ENCODE measurements at regions not wholly inside any gene's neighbourhood (a gene's known extent, or its start where the extent isn't known, plus 50 kb on each side); places are given as distances from the start of the nearest gene placed in this dataset.

DNA sequence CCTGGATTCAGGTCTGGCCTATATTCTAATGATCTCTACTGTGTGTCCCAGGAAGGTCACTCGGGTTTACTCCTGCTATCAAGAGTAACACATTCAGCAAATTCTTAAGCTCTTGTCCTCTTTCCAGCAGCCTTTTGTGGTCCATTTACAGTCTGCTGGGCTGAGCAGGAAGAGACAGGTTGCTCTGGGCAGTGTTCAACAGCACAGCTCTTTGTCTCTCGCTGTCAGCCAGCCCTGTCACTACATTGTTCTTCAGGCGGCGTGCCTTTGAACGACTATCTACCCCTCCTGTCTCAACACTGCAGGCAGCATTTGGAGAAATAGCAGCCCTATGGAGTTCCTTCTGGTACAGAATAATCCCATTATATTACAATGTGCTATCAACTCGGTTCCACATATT, 192.2 kb upstream of the TBX20 start:
- no peak overlapping the region for H3K4me3 ChIP-seq (ENCODE audit: low read depth, poor library complexity, severe bottlenecking)
- intact Hi-C loops (cut with DNase I; ENCODE audit: low total_unique reads) = no loop called here
- no peak for TF ChIP-seq POLR2A (IDR thresholded peaks at IDR 0.05)
- TF ChIP-seq, protein P1, sequence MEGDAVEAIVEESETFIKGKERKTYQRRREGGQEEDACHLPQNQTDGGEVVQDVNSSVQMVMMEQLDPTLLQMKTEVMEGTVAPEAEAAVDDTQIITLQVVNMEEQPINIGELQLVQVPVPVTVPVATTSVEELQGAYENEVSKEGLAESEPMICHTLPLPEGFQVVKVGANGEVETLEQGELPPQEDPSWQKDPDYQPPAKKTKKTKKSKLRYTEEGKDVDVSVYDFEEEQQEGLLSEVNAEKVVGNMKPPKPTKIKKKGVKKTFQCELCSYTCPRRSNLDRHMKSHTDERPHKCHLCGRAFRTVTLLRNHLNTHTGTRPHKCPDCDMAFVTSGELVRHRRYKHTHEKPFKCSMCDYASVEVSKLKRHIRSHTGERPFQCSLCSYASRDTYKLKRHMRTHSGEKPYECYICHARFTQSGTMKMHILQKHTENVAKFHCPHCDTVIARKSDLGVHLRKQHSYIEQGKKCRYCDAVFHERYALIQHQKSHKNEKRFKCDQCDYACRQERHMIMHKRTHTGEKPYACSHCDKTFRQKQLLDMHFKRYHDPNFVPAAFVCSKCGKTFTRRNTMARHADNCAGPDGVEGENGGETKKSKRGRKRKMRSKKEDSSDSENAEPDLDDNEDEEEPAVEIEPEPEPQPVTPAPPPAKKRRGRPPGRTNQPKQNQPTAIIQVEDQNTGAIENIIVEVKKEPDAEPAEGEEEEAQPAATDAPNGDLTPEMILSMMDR (IDR thresholded peaks at IDR 0.05) = no peak
- no peak for DNase-seq (ENCODE audit: low spot score in 2 of 2)
- 67 to 70% methylated on average over 6 of the region's 6 CpGs for WGBS, 2 donors

DNA sequence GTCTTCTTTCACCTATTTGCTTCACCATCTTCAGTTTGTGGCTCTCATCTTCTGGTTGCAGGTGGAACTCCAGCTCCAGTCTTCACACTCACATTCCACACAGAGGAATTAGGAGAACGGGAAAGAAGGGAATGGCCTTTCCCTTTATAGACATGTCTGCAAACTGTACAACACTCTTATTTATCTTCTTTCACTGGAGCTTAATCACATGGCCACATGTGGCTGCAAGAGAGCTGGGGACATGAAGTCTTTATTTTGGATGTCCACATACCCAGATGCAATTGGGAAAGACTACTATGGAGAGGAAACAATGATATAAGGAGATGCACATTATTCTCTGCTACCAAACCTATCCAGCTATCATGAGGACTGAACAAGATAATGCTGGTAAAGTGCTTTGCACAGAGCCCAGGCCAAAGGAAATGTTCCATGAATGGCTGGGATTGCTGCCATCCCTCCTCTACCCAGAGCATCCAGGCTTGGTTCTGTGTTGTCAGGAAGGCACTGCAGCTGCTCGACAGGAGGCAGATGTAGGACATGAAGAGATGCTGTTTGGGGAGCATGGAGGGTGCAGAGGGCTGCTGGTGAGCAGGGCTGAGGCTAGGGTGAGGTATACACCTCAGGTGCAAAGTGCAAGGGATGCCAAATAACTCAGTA, 183.8 kb upstream of the TBX20 start:
- no peak overlapping the region for H3K4me3 ChIP-seq (ENCODE audit: low read depth, poor library complexity, severe bottlenecking)
- intact Hi-C loops (cut with DNase I; ENCODE audit: low total_unique reads) = no loop called here
- TF ChIP-seq, protein P1 (IDR thresholded peaks at IDR 0.05) = no peak
- TF ChIP-seq POLR2A (IDR thresholded peaks at IDR 0.05) = no peak
- DNase-seq (ENCODE audit: low spot score in 2 of 2) = no peak
- 71 to 82% methylated on average over 2 of the region's 2 CpGs for whole genome bisulfite sequencing, 2 donors

DNA sequence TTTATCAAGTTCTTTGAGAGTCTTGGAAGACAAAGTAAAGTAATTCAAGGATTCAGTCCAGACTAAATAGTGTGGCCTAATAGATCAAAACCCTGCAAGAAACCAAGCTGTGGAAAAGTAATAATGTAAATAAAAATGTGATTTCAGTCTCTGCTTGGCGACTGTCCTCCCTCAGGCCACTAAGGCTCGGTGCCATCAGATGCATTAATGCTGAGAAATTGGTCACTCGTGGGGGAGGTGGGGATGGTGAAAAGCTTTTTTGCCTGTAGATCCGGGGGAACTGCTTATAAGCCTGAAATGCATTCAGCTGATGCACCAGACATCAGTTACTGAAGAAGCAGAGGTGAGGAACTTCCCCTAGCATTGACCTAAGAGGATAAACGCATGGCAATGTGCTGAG, 182.6 kb upstream of the TBX20 start:
- no peak for DNase-seq (ENCODE audit: low spot score in 2 of 2)
- 76 to 86% methylated on average over 5 of the region's 5 CpGs for WGBS, 2 donors
- TF ChIP-seq, protein P1 (IDR thresholded peaks at IDR 0.05) = no peak
- TF ChIP-seq POLR2A (IDR thresholded peaks at IDR 0.05) = no peak
- H3K4me3 ChIP-seq (ENCODE audit: low read depth, poor library complexity, severe bottlenecking) = no peak overlapping the region
- intact Hi-C loops (cut with DNase I; ENCODE audit: low total_unique reads) = no loop called here

DNA sequence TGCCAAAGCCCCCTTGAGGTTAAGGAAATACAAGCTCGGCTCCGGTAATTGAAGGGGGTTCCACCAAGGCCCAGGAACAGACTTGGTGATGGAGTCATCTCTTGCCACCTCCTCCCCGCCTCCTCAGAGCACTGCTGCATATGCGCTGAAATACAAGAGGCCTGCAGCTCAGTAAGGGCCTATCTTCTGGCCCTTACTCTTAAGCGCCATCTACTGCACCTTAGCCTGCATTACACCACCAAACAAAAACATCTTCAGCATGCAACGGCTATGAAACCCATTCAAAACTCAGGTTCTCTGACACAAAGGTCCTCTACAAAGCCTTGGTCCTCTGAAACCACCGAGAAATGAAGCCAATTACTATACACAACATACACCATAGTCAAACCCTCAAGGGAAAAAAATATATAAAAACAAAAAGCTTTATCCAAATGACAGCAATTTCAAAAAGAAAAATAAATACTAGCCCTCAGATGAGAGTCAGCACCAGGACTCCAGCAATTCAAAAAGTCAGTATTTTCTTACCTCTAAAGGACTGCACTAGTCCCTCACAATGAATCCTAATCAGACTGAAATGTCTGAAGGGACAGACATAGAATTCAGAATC, 176.8 kb upstream of the TBX20 start:
- DNase-seq (ENCODE audit: low spot score in 2 of 2) = no peak

DNA sequence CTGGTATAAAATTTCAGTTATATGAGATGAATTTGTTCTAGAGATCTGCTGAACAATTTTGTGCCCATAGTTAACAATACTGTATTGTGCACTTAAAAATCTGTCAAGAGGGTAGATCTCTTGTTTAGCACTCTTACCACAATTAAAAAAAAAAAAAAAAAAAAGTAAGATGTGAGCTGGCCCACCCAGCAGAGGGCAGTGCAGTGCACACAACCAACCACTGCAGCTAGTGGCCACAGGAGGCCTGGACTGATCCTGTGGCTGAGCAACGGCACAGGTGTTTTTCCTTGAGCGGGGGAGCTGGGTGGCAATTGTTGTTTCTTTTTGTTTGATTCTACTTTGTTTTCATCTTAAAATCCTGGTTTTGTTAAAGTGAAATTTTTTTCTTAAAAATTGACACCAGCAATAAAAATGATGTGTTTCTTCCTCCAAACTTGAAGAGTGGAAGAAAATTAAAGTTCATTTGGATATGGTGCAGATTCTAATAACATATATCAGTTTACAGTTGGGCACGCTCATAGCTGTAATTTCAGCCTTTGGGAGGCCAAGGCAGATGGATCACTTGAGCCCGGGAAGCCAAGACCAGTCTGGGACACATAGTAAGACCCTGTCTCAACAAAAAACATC, 171.1 kb upstream of the TBX20 start:
- TF ChIP-seq, protein P1 (IDR thresholded peaks at IDR 0.05) = no peak
- no peak for TF ChIP-seq POLR2A (IDR thresholded peaks at IDR 0.05)
- DNase-seq (ENCODE audit: low spot score in 2 of 2) = no peak
- no peak overlapping the region for H3K4me3 ChIP-seq (ENCODE audit: low read depth, poor library complexity, severe bottlenecking)
- intact Hi-C loops (cut with DNase I; ENCODE audit: low total_unique reads) = no loop called here
- 51% methylated on average over 4 of the region's 4 CpGs for WGBS, 2 donors

More for the DNA sequence above, 176.8 kb upstream of the TBX20 start:
- H3K4me3 ChIP-seq (ENCODE audit: low read depth, poor library complexity, severe bottlenecking) = no peak overlapping the region
- WGBS, 2 donors = 66 to 71% methylated on average over 7 of the region's 7 CpGs
- intact Hi-C loops (cut with DNase I; ENCODE audit: low total_unique reads) = no loop called here
- TF ChIP-seq, protein P1 (IDR thresholded peaks at IDR 0.05) = no peak
- TF ChIP-seq POLR2A (IDR thresholded peaks at IDR 0.05) = no peak
